ENCODE measurements at regions not wholly inside any gene's neighbourhood (a gene's known extent, or its start where the extent isn't known, plus 50 kb on each side); places are given as distances from the start of the nearest gene placed in this dataset.

DNA sequence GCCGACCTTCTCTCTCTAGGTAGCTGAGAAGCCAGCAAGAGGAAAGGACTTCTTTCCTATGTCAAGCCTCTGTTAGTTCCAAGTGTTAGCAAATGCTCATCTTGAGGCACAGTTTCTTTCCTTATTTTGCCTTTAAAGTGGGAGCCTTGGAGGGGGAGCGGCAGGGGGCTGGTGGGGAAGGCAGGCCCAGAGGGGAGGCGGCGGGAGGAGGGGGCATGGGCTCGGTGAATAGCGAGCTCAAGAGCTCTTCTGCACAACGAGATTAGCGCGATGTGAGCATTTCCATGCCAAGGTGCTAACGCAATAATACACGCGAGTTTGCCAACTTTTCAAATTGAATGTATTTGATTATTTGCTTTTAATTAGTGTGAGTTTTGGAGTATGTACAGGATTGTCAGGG is 372.6 kb downstream of the RPS6KC1 start:
- no peak for TF ChIP-seq EZH2 (IDR thresholded peaks at IDR 0.05; ENCODE audit: insufficient read depth, poor library complexity, severe bottlenecking)
- no peak for TF ChIP-seq EZH2phosphoT487 (IDR thresholded peaks at IDR 0.05; ENCODE audit: insufficient read depth, low read depth)

Data from GM23248 (cell line).